B cell (primary cell): ENCODE measurements at regions not wholly inside any gene's neighbourhood (a gene's known extent, or its start where the extent isn't known, plus 50 kb on each side); places are given as distances from the start of the nearest gene placed in this dataset.

ENCODE experiments used
- ATAC-seq: fragments of 200-7000 bp; cut with Tn5 transposase; one replicate; pipeline ENCODE4 v1.10.0; 2021; ENCODE audit warnings: low read depth, mild to moderate bottlenecking, moderate number of reproducible peaks, moderate library complexity
- CTCF ChIA-PET: fragments of 350-600 bp; sonication (Branson Sonifier 250); formaldehyde crosslinking; loops from one replicate; lab custom pipeline; 2021; ENCODE audit warnings: antibody characterized with exemption, inconsistent platforms; lab: Charles Lee
- POLR2A ChIA-PET: fragments of 350-600 bp; sonication (Branson Sonifier 250); formaldehyde crosslinking; loops from one replicate; lab custom pipeline; 2021; ENCODE audit warnings: antibody characterized with exemption; lab: Charles Lee
- DNase-seq: peaks from one replicate; pipeline ENCODE4 v3.0.0; 2013
- H2AFZ ChIP-seq: 2 replicates; pipeline ENCODE4 v1.6.1; 2012; ENCODE audit warnings: mild to moderate bottlenecking, low read depth, low read length; ENCODE audit not compliant: insufficient read depth, poor library complexity, severe bottlenecking
- H3K27ac ChIP-seq, 2 donors: 1 replicate in 1 of 2; 2 replicates in 1 of 2; pipeline ENCODE4 v1.5.1; 2012 to 2013; ENCODE audit warnings: low read length in 2 of 2, mild to moderate bottlenecking in 2 of 2, moderate library complexity in 1 of 2
- H3K27me3 ChIP-seq, 4 experiments: fragments of 200-600 bp in 1 of 4; sonication (generic) in 1 of 4; replicated peaks in 1 of 4; 1 replicate in 2 of 4; 2 replicates in 2 of 4; pipeline versions ENCODE4 v1.6.1 to v1.7.0; 2013 to 2016; ENCODE audit warnings: low read length in 3 of 4, mild to moderate bottlenecking in 2 of 4, mixed read lengths in 1 of 4, moderate library complexity in 1 of 4; ENCODE audit not compliant: insufficient read depth in 4 of 4, control insufficient read depth in 3 of 4; ENCODE audit errors: control extremely low read depth in 1 of 4
- H3K36me3 ChIP-seq, 2 experiments: replicated peaks in 1 of 2; 1 replicate in 1 of 2; 2 replicates in 1 of 2; pipeline versions ENCODE4 v1.6.1 to v1.7.1; 2013; ENCODE audit warnings: low read length in 1 of 2; ENCODE audit not compliant: insufficient read depth in 2 of 2, control insufficient read depth in 1 of 2; ENCODE audit errors: control extremely low read depth in 1 of 2, extremely low read depth in 1 of 2
- H3K4me1 ChIP-seq, 2 donors: fragments of 200-600 bp in 1 of 2; sonication (generic) in 1 of 2; 1 replicate in 1 of 2; 2 replicates in 1 of 2; pipeline versions ENCODE4 v1.5.1 to v1.6.1; 2013 to 2017; ENCODE audit warnings: low read length in 2 of 2; ENCODE audit not compliant: control insufficient read depth in 2 of 2, insufficient read depth in 2 of 2
- H3K4me2 ChIP-seq: replicated peaks from 2 replicates; pipeline ENCODE3; 2012; ENCODE audit warnings: mild to moderate bottlenecking, low read depth, low read length; ENCODE audit not compliant: poor library complexity, severe bottlenecking
- H3K4me3 ChIP-seq, 5 experiments: fragments of 200-600 bp in 1 of 5; sonication (generic) in 1 of 5; 1 replicate in 3 of 5; 2 replicates in 2 of 5; pipeline versions ENCODE4 v1.5.1 to v1.7.0; 2011 to 2016; ENCODE audit warnings: low read length in 4 of 5, mild to moderate bottlenecking in 4 of 5, low read depth in 2 of 5, control low read depth in 1 of 5, moderate library complexity in 1 of 5; ENCODE audit not compliant: insufficient read depth in 1 of 5; ENCODE audit errors: control extremely low read depth in 1 of 5, extremely low read depth in 1 of 5
- H3K79me2 ChIP-seq: fragments of 200-600 bp; sonication (generic); one replicate; pipeline ENCODE4 v1.6.0; 2016; ENCODE audit warnings: low read length; ENCODE audit not compliant: control insufficient read depth, insufficient read depth
- H3K9ac ChIP-seq: fragments of 200-600 bp; sonication (generic); 2 replicates; pipeline ENCODE4 v1.6.1; 2017; ENCODE audit warnings: mild to moderate bottlenecking, low read length, moderate library complexity
- H3K9me3 ChIP-seq, 3 donors: one replicate each; pipeline versions ENCODE4 v1.6.1 to v1.7.1; 2013; ENCODE audit warnings: low read length in 2 of 3; ENCODE audit not compliant: control insufficient read depth in 2 of 3, insufficient read depth in 1 of 3; ENCODE audit errors: control extremely low read depth in 1 of 3
- H4K20me1 ChIP-seq: 2 replicates; pipeline ENCODE4 v1.6.0; 2012; ENCODE audit warnings: mild to moderate bottlenecking, low read length; ENCODE audit not compliant: insufficient read depth, control insufficient read depth, poor library complexity, severe bottlenecking
- H3K27ac Mint-ChIP-seq: one replicate; pipeline ENCODE4 v1.8.0; 2021; ENCODE audit warnings: mixed read lengths
- H3K27me3 Mint-ChIP-seq: one replicate; pipeline ENCODE4 v1.8.0; 2021; ENCODE audit warnings: mixed read lengths
- H3K4me1 Mint-ChIP-seq: one replicate; pipeline ENCODE4 v1.8.0; 2021; ENCODE audit warnings: mixed read lengths
- H3K4me3 Mint-ChIP-seq: one replicate; pipeline ENCODE4 v1.8.0; 2021; ENCODE audit warnings: mixed read lengths
- H3K9me3 Mint-ChIP-seq: one replicate; pipeline ENCODE4 v1.8.0; 2022; ENCODE audit warnings: mixed read lengths; ENCODE audit not compliant: insufficient read depth
- EZH2 ChIP-seq: IDR thresholded peaks from 2 replicates; pipeline ENCODE4 v1.6.1; 2012; ENCODE audit warnings: borderline replicate concordance, low read depth, mild to moderate bottlenecking, moderate library complexity, low read length; ENCODE audit not compliant: insufficient read depth, poor library complexity, severe bottlenecking
- WGBS: methylation state at CpG from one replicate; pipeline ENCODE4 v1.1.5; 2013; ENCODE audit warnings: missing lambda C conversion rate; ENCODE audit not compliant: insufficient coverage; 5-methylcytosine and 5-hydroxymethylcytosine counted together
- intact Hi-C: fragments of 100-400 bp; cut with micrococcal nuclease; formaldehyde crosslinking; loops from one replicate; pipeline ENCODE4 v1.10.0; 2022
- TF ChIP-seq, protein P1 (sequence below): fragments of 200-600 bp; IDR thresholded peaks from one replicate; pipeline ENCODE4 v1.8.0; 2022; ENCODE audit warnings: antibody characterized with exemption, mild to moderate bottlenecking

DNA sequence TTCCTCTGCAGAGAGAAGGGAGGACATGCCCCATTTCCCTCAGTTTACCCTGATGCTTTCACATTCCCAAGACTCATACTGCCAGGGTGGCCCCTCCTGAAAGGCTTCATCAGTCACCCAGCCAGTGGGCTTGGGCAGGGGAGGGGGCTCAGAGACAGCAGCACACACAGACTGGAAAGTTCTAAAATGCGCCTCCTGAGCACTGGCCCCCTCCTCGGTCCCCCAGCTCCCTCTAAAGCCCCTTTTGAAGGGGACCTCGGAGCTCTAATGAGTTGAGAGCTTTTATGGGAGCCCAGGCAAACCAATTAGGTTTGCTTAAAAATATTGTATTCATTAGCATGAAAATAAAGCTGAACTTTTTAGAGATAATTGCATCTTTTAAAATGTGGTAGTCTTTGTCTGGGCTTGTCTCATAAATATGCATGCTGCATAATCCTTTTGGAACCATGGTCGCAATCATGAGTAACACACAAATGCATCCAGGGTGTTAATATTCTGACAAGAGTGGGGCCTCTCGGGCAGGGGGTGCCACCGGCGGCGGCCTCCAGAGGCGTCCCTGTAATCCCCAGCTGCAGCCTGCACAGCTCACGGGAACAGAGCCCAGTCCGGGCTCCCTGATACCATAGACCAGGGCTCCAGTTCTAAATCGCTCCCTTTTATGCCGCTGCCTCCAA is 78.5 kb downstream of the RPLP1 start:
- Histone ChIP-seq H3K4me3 (no peak overlapping the region), H4K20me1 (no peaks in the 10 kb centered on the region), H3K4me2 (no peak overlapping the region), H3K9me3 (peaks cover 0 to 1% (median 0%) of the 10 kb centered on the region in 3 donors), H2AFZ (no peak overlapping the region), H3K9ac (no peak overlapping the region), H3K27me3 (no peaks in the 10 kb centered on the region), H3K4me1 (no peaks in the 10 kb centered on the region), H3K27ac (no peak overlapping the region), H3K36me3 (no peaks in the 10 kb centered on the region), H3K79me2 (no peaks in the 10 kb centered on the region)
- no peak for DNase-seq
- no peak for TF ChIP-seq EZH2
- TF ChIP-seq, protein P1, sequence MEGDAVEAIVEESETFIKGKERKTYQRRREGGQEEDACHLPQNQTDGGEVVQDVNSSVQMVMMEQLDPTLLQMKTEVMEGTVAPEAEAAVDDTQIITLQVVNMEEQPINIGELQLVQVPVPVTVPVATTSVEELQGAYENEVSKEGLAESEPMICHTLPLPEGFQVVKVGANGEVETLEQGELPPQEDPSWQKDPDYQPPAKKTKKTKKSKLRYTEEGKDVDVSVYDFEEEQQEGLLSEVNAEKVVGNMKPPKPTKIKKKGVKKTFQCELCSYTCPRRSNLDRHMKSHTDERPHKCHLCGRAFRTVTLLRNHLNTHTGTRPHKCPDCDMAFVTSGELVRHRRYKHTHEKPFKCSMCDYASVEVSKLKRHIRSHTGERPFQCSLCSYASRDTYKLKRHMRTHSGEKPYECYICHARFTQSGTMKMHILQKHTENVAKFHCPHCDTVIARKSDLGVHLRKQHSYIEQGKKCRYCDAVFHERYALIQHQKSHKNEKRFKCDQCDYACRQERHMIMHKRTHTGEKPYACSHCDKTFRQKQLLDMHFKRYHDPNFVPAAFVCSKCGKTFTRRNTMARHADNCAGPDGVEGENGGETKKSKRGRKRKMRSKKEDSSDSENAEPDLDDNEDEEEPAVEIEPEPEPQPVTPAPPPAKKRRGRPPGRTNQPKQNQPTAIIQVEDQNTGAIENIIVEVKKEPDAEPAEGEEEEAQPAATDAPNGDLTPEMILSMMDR = no peak
- Mint-ChIP-seq H3K4me1 (no peaks in the 10 kb centered on the region), H3K27ac (no peak overlapping the region), H3K9me3 (no peaks in the 10 kb centered on the region), H3K27me3 (peaks cover 21% of the 10 kb centered on the region), H3K4me3 (no peak overlapping the region)
- intact Hi-C loops = no loop called here
- ATAC-seq = no peak
- CTCF ChIA-PET = no interaction called here
- POLR2A ChIA-PET = no interaction called here
- WGBS = 92% methylated on average over 10 of the region's 13 CpGs

DNA sequence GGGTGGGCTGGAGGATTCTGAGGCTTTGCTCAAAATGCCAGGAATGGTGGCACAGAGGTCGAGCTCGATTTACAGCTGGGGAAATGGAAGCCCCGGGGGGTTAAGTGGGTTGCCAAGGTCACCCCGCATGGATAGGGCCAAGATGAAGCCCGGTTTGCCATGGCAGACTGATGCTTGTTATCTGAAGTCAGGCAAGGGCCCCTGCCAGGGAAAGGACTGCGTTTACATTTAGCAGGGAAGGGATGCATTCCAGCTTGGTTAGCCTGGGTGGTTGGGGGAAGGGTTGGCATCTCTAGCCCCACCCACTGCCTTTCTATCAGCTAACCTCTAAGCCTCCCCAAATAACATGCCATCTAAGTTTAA is 79.0 kb downstream of the RPLP1 start:
- Histone ChIP-seq H3K36me3 (no peaks in the 10 kb centered on the region), H3K4me2 (no peak overlapping the region), H3K27me3 (no peaks in the 10 kb centered on the region), H3K9me3 (no peaks in the 10 kb centered on the region), H4K20me1 (no peaks in the 10 kb centered on the region), H3K4me1 (no peaks in the 10 kb centered on the region), H3K4me3 (no peak overlapping the region), H3K27ac (no peak overlapping the region), H2AFZ (no peak overlapping the region), H3K9ac (no peak overlapping the region), H3K79me2 (no peaks in the 10 kb centered on the region)
- no peak overlapping the region for H3K27ac Mint-ChIP-seq
- H3K9me3 Mint-ChIP-seq = no peaks in the 10 kb centered on the region
- H3K27me3 Mint-ChIP-seq = peaks cover 21% of the 10 kb centered on the region
- no peak overlapping the region for H3K4me3 Mint-ChIP-seq
- ATAC-seq (no peak), DNase-seq (no peak)
- POLR2A ChIA-PET = no interaction called here
- CTCF ChIA-PET = no interaction called here
- no peaks in the 10 kb centered on the region for H3K4me1 Mint-ChIP-seq
- intact Hi-C loops = no loop called here
- TF ChIP-seq, protein P1 = no peak
- no peak for TF ChIP-seq EZH2
- whole genome bisulfite sequencing = 91% methylated on average over 5 of the region's 6 CpGs
